IMR-90 (cell line): ENCODE measurements at regions not wholly inside any gene's neighbourhood (a gene's known extent, or its start where the extent isn't known, plus 50 kb on each side); places are given as distances from the start of the nearest gene placed in this dataset.

Experiments
- ATAC-seq: fragments of 200-7000 bp; cut with Tn5 transposase; 2 replicates; pipeline ENCODE4 v1.9.1; 2020; ENCODE audit warnings: low read depth, mild to moderate bottlenecking, moderate library complexity
- BruUV-seq: library from RNA; stranded (reverse); fragments of 400-500 nt; replicated peaks from 2 replicates; lab custom pipeline; 2021; lab: Mats Ljungman, UMichigan
- CTCF ChIA-PET: fragments of 300-600 bp; formaldehyde crosslinking; extraction: SDS; loops from one replicate; lab custom pipeline; 2021; ENCODE audit warnings: antibody characterized with exemption; lab: Yijun Ruan, JAX
- POLR2A ChIA-PET: fragments of 300-600 bp; sonication (Branson Sonifier 250); formaldehyde crosslinking; loops from one replicate; lab custom pipeline; 2022; ENCODE audit warnings: antibody characterized with exemption; ENCODE audit not compliant: unreplicated experiment; lab: Charles Lee
- DNase-seq: peaks from one replicate; pipeline ENCODE4 v3.0.0; 2013
- H2AFZ ChIP-seq: replicated peaks from 2 replicates; pipeline ENCODE3; 2013; ENCODE audit warnings: low read length, mild to moderate bottlenecking; ENCODE audit not compliant: poor library complexity
- H2AK5ac ChIP-seq: 2 replicates; pipeline ENCODE4 v1.6.1; 2013; ENCODE audit warnings: low read depth, low read length, inconsistent platforms
- H2AK9ac ChIP-seq: replicated peaks from 2 replicates; pipeline ENCODE3; 2013; ENCODE audit warnings: mild to moderate bottlenecking, low read depth, low read length, moderate library complexity; ENCODE audit not compliant: poor library complexity
- H2BK120ac ChIP-seq: 2 replicates; pipeline ENCODE4 v1.6.1; 2013; ENCODE audit warnings: low read depth, low read length, inconsistent platforms
- H2BK15ac ChIP-seq: 3 replicates; pipeline ENCODE4 v1.6.1; 2013; ENCODE audit warnings: low read depth, low read length, inconsistent platforms
- H2BK20ac ChIP-seq: 2 replicates; pipeline ENCODE4 v1.6.1; 2013; ENCODE audit warnings: low read depth, mild to moderate bottlenecking, inconsistent platforms, low read length, moderate library complexity
- H2BK5ac ChIP-seq: 2 replicates; pipeline ENCODE4 v1.6.1; 2013; ENCODE audit warnings: mild to moderate bottlenecking, low read depth, low read length, inconsistent platforms; ENCODE audit not compliant: poor library complexity, severe bottlenecking
- H3K14ac ChIP-seq: replicated peaks from 2 replicates; pipeline ENCODE4 v1.6.1; 2013; ENCODE audit warnings: low read depth, low read length, inconsistent platforms
- H3K18ac ChIP-seq: 2 replicates; pipeline ENCODE4 v1.6.1; 2013; ENCODE audit warnings: low read depth, low read length, control low read depth
- H3K23ac ChIP-seq: 2 replicates; pipeline ENCODE4 v1.6.1; 2013; ENCODE audit warnings: low read depth, low read length, inconsistent platforms
- H3K27ac ChIP-seq: 2 replicates; pipeline ENCODE4 v1.5.1; 2013; ENCODE audit warnings: mild to moderate bottlenecking, control low read depth, low read length; ENCODE audit not compliant: insufficient read depth
- H3K27me3 ChIP-seq: 2 replicates; pipeline ENCODE4 v1.6.1; 2013; ENCODE audit warnings: low read length; ENCODE audit not compliant: control insufficient read depth, insufficient read depth
- H3K36me3 ChIP-seq: 2 replicates; pipeline ENCODE4 v1.6.1; 2013; ENCODE audit warnings: low read length, mixed read lengths; ENCODE audit not compliant: control insufficient read depth, insufficient read depth
- H3K4ac ChIP-seq: 2 replicates; pipeline ENCODE4 v1.6.1; 2013; ENCODE audit warnings: low read depth, low read length, inconsistent platforms
- H3K4me1 ChIP-seq: 2 replicates; pipeline ENCODE4 v1.6.1; 2013; ENCODE audit warnings: low read length, mixed read lengths; ENCODE audit not compliant: control insufficient read depth, insufficient read depth
- H3K4me2 ChIP-seq: 2 replicates; pipeline ENCODE4 v1.6.1; 2013; ENCODE audit warnings: low read depth, mild to moderate bottlenecking, control low read depth, low read length, moderate library complexity
- H3K4me3 ChIP-seq: 2 replicates; pipeline ENCODE4 v1.5.1; 2013; ENCODE audit warnings: low read depth, mild to moderate bottlenecking, control low read depth, low read length, moderate library complexity; ENCODE audit not compliant: insufficient read depth
- H3K56ac ChIP-seq: 2 replicates; pipeline ENCODE4 v1.6.1; 2013; ENCODE audit warnings: low read length, inconsistent platforms; ENCODE audit not compliant: insufficient read depth; ENCODE audit errors: extremely low read depth
- H3K79me1 ChIP-seq, 2 experiments: 2 replicates each; pipeline ENCODE4 v1.6.1; 2013; ENCODE audit warnings: low read length in 2 of 2, inconsistent platforms in 1 of 2, low read depth in 1 of 2
- H3K9ac ChIP-seq: 2 replicates; pipeline ENCODE4 v1.6.1; 2013; ENCODE audit warnings: low read depth, low read length, control low read depth
- H3K9me1 ChIP-seq: 2 replicates; pipeline ENCODE4 v1.6.1; 2013; ENCODE audit warnings: low read length, inconsistent platforms; ENCODE audit not compliant: insufficient read depth
- H3K9me3 ChIP-seq: 2 replicates; pipeline ENCODE4 v1.6.1; 2013; ENCODE audit warnings: low read length; ENCODE audit not compliant: control insufficient read depth, insufficient read depth
- H4K20me1 ChIP-seq: 2 replicates; pipeline ENCODE4 v1.6.1; 2013; ENCODE audit warnings: low read length, inconsistent platforms; ENCODE audit not compliant: insufficient read depth
- H4K5ac ChIP-seq: 2 replicates; pipeline ENCODE4 v1.6.1; 2013; ENCODE audit warnings: mild to moderate bottlenecking, low read depth, low read length, control low read depth
- H4K8ac ChIP-seq, 2 experiments: 2 replicates each; pipeline ENCODE4 v1.6.1; 2013; ENCODE audit warnings: low read depth in 2 of 2, low read length in 2 of 2, control low read depth in 1 of 2, inconsistent platforms in 1 of 2
- H4K91ac ChIP-seq: 2 replicates; pipeline ENCODE4 v1.6.1; 2013; ENCODE audit warnings: low read depth, low read length, inconsistent platforms; ENCODE audit not compliant: insufficient read depth
- BHLHE40 ChIP-seq: fragments of 150-350 bp; IDR thresholded peaks from 2 replicates; pipeline ENCODE4 v1.6.1; 2016; ENCODE audit warnings: mild to moderate bottlenecking, low read depth, low read length
- CEBPB ChIP-seq: IDR thresholded peaks from 2 replicates; pipeline ENCODE4 v1.6.1; 2012; ENCODE audit warnings: low read depth, low read length, improper control_type of control experiment
- ELK1 ChIP-seq: fragments of 150-350 bp; IDR thresholded peaks from 2 replicates; pipeline ENCODE4 v1.6.1; 2016; ENCODE audit warnings: low read depth, mild to moderate bottlenecking, low read length, moderate library complexity, borderline replicate concordance
- FOS ChIP-seq: fragments of 150-350 bp; IDR thresholded peaks from 2 replicates; pipeline ENCODE4 v1.6.1; 2016; ENCODE audit warnings: low read depth, low read length
- MAFK ChIP-seq: IDR thresholded peaks from 2 replicates; pipeline ENCODE4 v1.6.1; 2012; ENCODE audit warnings: low read depth, low read length, improper control_type of control experiment
- MAZ ChIP-seq: IDR thresholded peaks from 2 replicates; pipeline ENCODE4 v1.6.1; 2012; ENCODE audit warnings: low read depth, mild to moderate bottlenecking, low read length, improper control_type of control experiment, moderate library complexity, borderline replicate concordance
- NFE2L2 ChIP-seq: fragments of 150-350 bp; IDR thresholded peaks from 2 replicates; pipeline ENCODE4 v1.6.1; 2016; ENCODE audit warnings: low read depth, mild to moderate bottlenecking, low read length
- POLR2A ChIP-seq: IDR thresholded peaks from 2 replicates; pipeline ENCODE4 v1.6.1; 2012; ENCODE audit warnings: mild to moderate bottlenecking, low read depth, low read length
- USF2 ChIP-seq: fragments of 150-350 bp; IDR thresholded peaks from 2 replicates; pipeline ENCODE4 v1.6.1; 2017; ENCODE audit warnings: mild to moderate bottlenecking, antibody characterized with exemption, low read length, low read depth
- WGBS, 2 experiments: methylation state at CpG; one replicate each; pipeline versions ENCODE4 v1.1.5 to v1.1.7; 2013; ENCODE audit warnings: missing lambda C conversion rate in 2 of 2; ENCODE audit not compliant: insufficient read length in 1 of 2; ENCODE audit errors: extremely low coverage in 2 of 2; 5-methylcytosine and 5-hydroxymethylcytosine counted together
- dilution Hi-C: fragments of 300-500 bp; cut with HindIII; formaldehyde crosslinking; loops from one replicate; pipeline ENCODE4 v1.14.3; 2018; ENCODE audit warnings: low sequenced_read_pairs; ENCODE audit not compliant: unreplicated experiment
- in situ Hi-C: fragments of 300-500 bp; cut with MboI; formaldehyde crosslinking; loops from 3 replicates; pipeline ENCODE4 v1.14.3; 2019; ENCODE audit warnings: low sequenced_read_pairs, inconsistent platforms, mixed read lengths
- intact Hi-C: fragments of 100-400 bp; cut with micrococcal nuclease; formaldehyde crosslinking; loops from 2 replicates; pipeline ENCODE4 v1.10.0; 2022

GRCh38 chr18:67600181-67601180, 84.0 kb upstream of the DSEL start:
- POLR2A ChIA-PET: no interaction called here
- H3K56ac ChIP-seq: no peak overlapping the region
- H2AK5ac ChIP-seq: peak overlapping the region; percentile 23; the same call in 1 of the 2 replicates
- no peaks in the 10 kb centered on the region for H3K27me3 ChIP-seq
- BruUV-seq: no TSS peak
- peak overlapping the region in 1 of 2 experiments; percentile 60; a peak in 1 of 4 replicates for H4K8ac ChIP-seq
- no peak overlapping the region for H3K27ac ChIP-seq
- peaks cover 2% of the 10 kb centered on the region; the same call in 1 of the 2 replicates for H3K4me1 ChIP-seq
- H3K14ac ChIP-seq: no peak overlapping the region
- no peak overlapping the region for H3K9ac ChIP-seq
- H3K4me2 ChIP-seq: peak overlapping the region; percentile 62
- H4K91ac ChIP-seq: no peak overlapping the region
- H3K9me1 ChIP-seq: peaks cover 3% of the 10 kb centered on the region
- peak overlapping the region; percentile 62; the same call in 1 of the 2 replicates for H3K4ac ChIP-seq
- no peak overlapping the region for H2BK15ac ChIP-seq
- peak overlapping the region; percentile 70 for H2BK5ac ChIP-seq
- in situ Hi-C loops (no loop called here), intact Hi-C loops (no loop called here), dilution Hi-C loops (no loop called here)
- H4K20me1 ChIP-seq: no peaks in the 10 kb centered on the region
- peak; percentile 91 for DNase-seq
- H2AK9ac ChIP-seq: no peak overlapping the region
- H3K9me3 ChIP-seq: peaks cover 6% of the 10 kb centered on the region
- peak; percentile 98 for ATAC-seq
- no CpG with 5 or more reads among the region's 7 CpGs for WGBS, 2 experiments
- H2AFZ ChIP-seq: no peak overlapping the region
- H4K5ac ChIP-seq: no peak overlapping the region
- no peak overlapping the region; the same call in 1 of the 2 replicates for H3K18ac ChIP-seq
- no peak overlapping the region for H3K4me3 ChIP-seq
- TF ChIP-seq ELK1: no peak
- TF ChIP-seq MAZ: no peak
- no peak for TF ChIP-seq MAFK
- no peak for TF ChIP-seq POLR2A
- TF ChIP-seq FOS: no peak
- no peak for TF ChIP-seq USF2
- peak; percentile 58; the same call in 1 of the 2 replicates for TF ChIP-seq CEBPB
- TF ChIP-seq NFE2L2: no peak
- peak; percentile 7; the same call in 1 of the 2 replicates for TF ChIP-seq BHLHE40
- H3K36me3 ChIP-seq: no peaks in the 10 kb centered on the region
- H3K79me1 ChIP-seq: no peaks in the 10 kb centered on the region
- H2BK20ac ChIP-seq: peak overlapping the region; percentile 69
- peak overlapping the region; percentile 22; the same call in 1 of the 2 replicates for H2BK120ac ChIP-seq
- H3K23ac ChIP-seq: no peak overlapping the region
- CTCF ChIA-PET: interaction anchor here (0.6 to 0.7 kb wide), 2 partner anchors 40 to 111 kb away, joined by 3 to 6 read pairs; no protein-coding TSS in a partner anchor
